Small intestine (tissue), 7 donors: ENCODE measurements at regions not wholly inside any gene's neighbourhood (a gene's known extent, or its start where the extent isn't known, plus 50 kb on each side); places are given as distances from the start of the nearest gene placed in this dataset.
A peak's percentile ranks its signal among the peaks of the same experiment; 100 is the strongest.

Experiments used
- DNase-seq, 2 donors: peaks; one replicate each; pipeline versions ENCODE4 v3.0.0 to v3.0.0-alpha.2; 2013
- FAIRE-seq: peaks from 2 replicates; lab custom pipeline; 2012; peaks lifted over from hg19 to GRCh38; lab: Jason Lieb, UNC
- H3K27ac ChIP-seq, 3 donors: one replicate each; pipeline ENCODE4 v1.5.1; 2013; ENCODE audit warnings: low read length in 2 of 3, mild to moderate bottlenecking in 2 of 3, control low read depth in 1 of 3, inconsistent platforms in 1 of 3, low read depth in 1 of 3, moderate library complexity in 1 of 3
- H3K27me3 ChIP-seq, 3 donors: one replicate each; pipeline ENCODE4 v1.6.1; 2013; ENCODE audit warnings: low read length in 3 of 3, inconsistent platforms in 1 of 3; ENCODE audit not compliant: control insufficient read depth in 3 of 3, insufficient read depth in 3 of 3
- H3K36me3 ChIP-seq, 3 donors: one replicate each; pipeline ENCODE4 v1.6.1; 2013; ENCODE audit warnings: low read length in 3 of 3, inconsistent platforms in 1 of 3, low read depth in 1 of 3, mild to moderate bottlenecking in 1 of 3, moderate library complexity in 1 of 3; ENCODE audit not compliant: control insufficient read depth in 3 of 3, insufficient read depth in 2 of 3
- H3K4me1 ChIP-seq, 3 donors: one replicate each; pipeline ENCODE4 v1.6.1; 2013; ENCODE audit warnings: low read length in 2 of 3, inconsistent platforms in 1 of 3, low read depth in 1 of 3, mild to moderate bottlenecking in 1 of 3, moderate library complexity in 1 of 3; ENCODE audit not compliant: control insufficient read depth in 3 of 3, insufficient read depth in 2 of 3
- H3K4me3 ChIP-seq, 3 donors: one replicate each; pipeline ENCODE4 v1.5.1; 2013; ENCODE audit warnings: low read length in 3 of 3, control low read depth in 1 of 3, inconsistent platforms in 1 of 3, low read depth in 1 of 3, mild to moderate bottlenecking in 1 of 3, moderate library complexity in 1 of 3
- H3K9me3 ChIP-seq, 2 donors: one replicate each; pipeline ENCODE4 v1.6.1; 2013; ENCODE audit warnings: low read depth in 1 of 2, low read length in 1 of 2; ENCODE audit not compliant: control insufficient read depth in 2 of 2, insufficient read depth in 1 of 2
- WGBS, 3 donors: extraction: QIAGEN DNeasy Blood & Tissue Kit; methylation state at CpG; one replicate each; pipeline ENCODE4 v1.1.7; 2013; 5-methylcytosine and 5-hydroxymethylcytosine counted together
- donor health status: healthy with polysubstance abuse.
- donor health status: control.
- donor health status: control.
- donor health status: Bipolar disorder and iron deficiency.
- donor health status: healthy.

GRCh38 chr2:226640501-226640900 is 159.1 kb downstream of the IRS1 start:
- DNase-seq: no peak
- H3K9me3 ChIP-seq: peaks cover 0 to 9% of the 10 kb centered on the region in 2 donors
- H3K4me3 ChIP-seq: no peak overlapping the region
- no peaks in the 10 kb centered on the region for H3K36me3 ChIP-seq
- no peak overlapping the region for H3K27ac ChIP-seq
- no peak for FAIRE-seq
- no peaks in the 10 kb centered on the region for H3K27me3 ChIP-seq
- H3K4me1 ChIP-seq: no peaks in the 10 kb centered on the region
- whole genome bisulfite sequencing, 3 donors: 91 to 97% (median 96%) methylated on average over 3 of the region's 3 CpGs

GRCh38 chr2:226639550-226639949 is 160.1 kb downstream of the IRS1 start:
- Histone ChIP-seq H3K27me3 (no peaks in the 10 kb centered on the region), H3K27ac (no peak overlapping the region), H3K4me3 (no peak overlapping the region), H3K36me3 (no peaks in the 10 kb centered on the region), H3K4me1 (no peaks in the 10 kb centered on the region), H3K9me3 (peaks cover 0 to 9% of the 10 kb centered on the region in 2 donors)
- 95 to 100% (median 97%) methylated on average over 2 of the region's 2 CpGs for WGBS, 3 donors
- DNase-seq (no peak), FAIRE-seq (no peak)

GRCh38 chr2:226638576-226638975 is 161.0 kb downstream of the IRS1 start:
- DNase-seq (no peak), FAIRE-seq (no peak)
- no peak overlapping the region for H3K4me3 ChIP-seq
- WGBS, 3 donors: 73 to 86% (median 82%) methylated on average over 9 of the region's 9 CpGs
- H3K27me3 ChIP-seq: no peaks in the 10 kb centered on the region
- peaks cover 0 to 9% of the 10 kb centered on the region in 2 donors for H3K9me3 ChIP-seq
- no peaks in the 10 kb centered on the region for H3K36me3 ChIP-seq
- H3K4me1 ChIP-seq: no peaks in the 10 kb centered on the region
- H3K27ac ChIP-seq: no peak overlapping the region

GRCh38 chr2:226637383-226637782 is 162.2 kb downstream of the IRS1 start:
- FAIRE-seq (no peak), DNase-seq (no peak)
- Histone ChIP-seq H3K4me1 (no peaks in the 10 kb centered on the region), H3K36me3 (no peaks in the 10 kb centered on the region), H3K9me3 (peaks cover 0 to 9% of the 10 kb centered on the region in 2 donors), H3K27ac (no peak overlapping the region), H3K27me3 (no peaks in the 10 kb centered on the region), H3K4me3 (no peak overlapping the region)
- 91 to 97% (median 94%) methylated on average over 2 of the region's 2 CpGs for WGBS, 3 donors

GRCh38 chr2:226636586-226636985 is 163.0 kb downstream of the IRS1 start:
- Histone ChIP-seq H3K9me3 (peaks cover 0 to 9% of the 10 kb centered on the region in 2 donors), H3K27ac (no peak overlapping the region), H3K36me3 (no peaks in the 10 kb centered on the region), H3K4me3 (no peak overlapping the region), H3K27me3 (no peaks in the 10 kb centered on the region), H3K4me1 (no peaks in the 10 kb centered on the region)
- 97 to 99% (median 98%) methylated on average over 2 of the region's 2 CpGs for WGBS, 3 donors
- FAIRE-seq (no peak), DNase-seq (no peak)

- Histone ChIP-seq H3K4me1 (no peaks in the 10 kb centered on the region), H3K9me3 (peaks cover 0 to 6% of the 10 kb centered on the region in 2 donors), H3K27ac (no peak overlapping the region), H3K4me3 (no peak overlapping the region), H3K36me3 (no peaks in the 10 kb centered on the region), H3K27me3 (no peaks in the 10 kb centered on the region)
- no peak for FAIRE-seq
- 83 to 87% (median 86%) methylated on average over 4 of the region's 4 CpGs for WGBS, 3 donors
- no peak for DNase-seq
Observed at GRCh38 chr2:226634943-226635604, 164.5 kb downstream of the IRS1 start.

GRCh38 chr2:226631671-226632070 is 167.9 kb downstream of the IRS1 start:
- DNase-seq (no peak), FAIRE-seq (no peak)
- 41 to 71% (median 59%) methylated on average over 6 of the region's 6 CpGs for WGBS, 3 donors
- no peaks in the 10 kb centered on the region for H3K4me1 ChIP-seq
- H3K9me3 ChIP-seq: no peaks in the 10 kb centered on the region
- no peaks in the 10 kb centered on the region for H3K36me3 ChIP-seq
- no peak overlapping the region for H3K4me3 ChIP-seq
- H3K27me3 ChIP-seq: no peaks in the 10 kb centered on the region
- H3K27ac ChIP-seq: no peak overlapping the region

- Histone ChIP-seq H3K36me3 (no peaks in the 10 kb centered on the region), H3K9me3 (no peaks in the 10 kb centered on the region), H3K27me3 (no peaks in the 10 kb centered on the region), H3K4me3 (no peak overlapping the region), H3K4me1 (no peaks in the 10 kb centered on the region), H3K27ac (peak overlapping the region in 1 of 3 donors; percentile 33)
- DNase-seq (no peak), FAIRE-seq (no peak)
- 91 to 99% (median 97%) methylated on average over 3 of the region's 3 CpGs for WGBS, 3 donors
Observed at GRCh38 chr2:226631187-226631586, 168.4 kb downstream of the IRS1 start.

- Histone ChIP-seq H3K36me3 (no peaks in the 10 kb centered on the region), H3K4me3 (no peak overlapping the region), H3K27me3 (no peaks in the 10 kb centered on the region), H3K27ac (no peak overlapping the region), H3K9me3 (no peaks in the 10 kb centered on the region), H3K4me1 (peaks cover 0 to 6% (median 0%) of the 10 kb centered on the region in 3 donors)
- FAIRE-seq (no peak), DNase-seq (no peak)
- 59 to 67% (median 61%) methylated on average over 2 of the region's 2 CpGs for WGBS, 3 donors
Observed at GRCh38 chr2:226625946-226626345, 173.7 kb downstream of the IRS1 start.
